ENCODE measurements at regions not wholly inside any gene's neighbourhood (a gene's known extent, or its start where the extent isn't known, plus 50 kb on each side); places are given as distances from the start of the nearest gene placed in this dataset.

- no peak for TF ChIP-seq CTCF (IDR thresholded peaks at IDR 0.05)
- TF ChIP-seq REST (IDR thresholded peaks at IDR 0.05; ENCODE audit: insufficient read depth in 1 of 2, low read depth in 2 of 2, low read length in 1 of 2) = no peak
- TF ChIP-seq POLR2AphosphoS5 (IDR thresholded peaks at IDR 0.05; ENCODE audit: low read depth, low read length) = no peak
Observed at GRCh38 chr5:87034557-87034956, 233.1 kb upstream of the RASA1 start.
